GM18498 (cell line): ENCODE measurements at regions not wholly inside any gene's neighbourhood (a gene's known extent, or its start where the extent isn't known, plus 50 kb on each side); places are given as distances from the start of the nearest gene placed in this dataset.

Experiments used
- ATAC-seq: cut with Tn5 transposase; IDR thresholded peaks from one replicate; pipeline ENCODE4 v1.9.1; 2021; ENCODE audit warnings: mild to moderate bottlenecking, moderate library complexity; ENCODE audit not compliant: unreplicated experiment

DNA sequence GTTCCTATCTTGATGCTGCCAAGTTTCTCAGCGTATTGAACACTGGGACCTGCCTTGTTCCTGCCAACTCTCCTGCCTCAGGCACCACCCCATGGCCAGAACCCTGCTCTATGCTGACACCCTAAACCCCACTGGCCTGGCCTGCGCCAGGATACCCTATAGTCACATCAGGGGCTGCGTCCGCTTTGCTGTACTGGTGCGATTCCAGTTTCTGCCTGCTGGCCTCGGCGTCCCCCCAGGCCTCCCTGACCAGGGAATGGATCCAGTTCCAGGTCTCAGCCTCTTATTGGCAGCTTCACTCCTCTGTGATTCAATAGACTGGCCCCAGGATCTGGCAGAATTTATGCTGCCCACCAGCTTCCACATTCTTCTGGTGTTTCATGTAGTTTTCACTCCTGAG, 55.0 kb downstream of the GPR6 start:
- ATAC-seq: no peak

GRCh38 chr6:110033749-110034666, 55.9 kb downstream of the GPR6 start:
- no peak for ATAC-seq

GRCh38 chr6:110034667-110035036, 56.5 kb downstream of the GPR6 start:
- ATAC-seq: no peak

- ATAC-seq: no peak
Measured at GRCh38 chr6:110035321-110035720, 57.2 kb downstream of the GPR6 start.

GRCh38 chr6:110036408-110037302, 58.5 kb downstream of the GPR6 start:
- no peak for ATAC-seq

DNA sequence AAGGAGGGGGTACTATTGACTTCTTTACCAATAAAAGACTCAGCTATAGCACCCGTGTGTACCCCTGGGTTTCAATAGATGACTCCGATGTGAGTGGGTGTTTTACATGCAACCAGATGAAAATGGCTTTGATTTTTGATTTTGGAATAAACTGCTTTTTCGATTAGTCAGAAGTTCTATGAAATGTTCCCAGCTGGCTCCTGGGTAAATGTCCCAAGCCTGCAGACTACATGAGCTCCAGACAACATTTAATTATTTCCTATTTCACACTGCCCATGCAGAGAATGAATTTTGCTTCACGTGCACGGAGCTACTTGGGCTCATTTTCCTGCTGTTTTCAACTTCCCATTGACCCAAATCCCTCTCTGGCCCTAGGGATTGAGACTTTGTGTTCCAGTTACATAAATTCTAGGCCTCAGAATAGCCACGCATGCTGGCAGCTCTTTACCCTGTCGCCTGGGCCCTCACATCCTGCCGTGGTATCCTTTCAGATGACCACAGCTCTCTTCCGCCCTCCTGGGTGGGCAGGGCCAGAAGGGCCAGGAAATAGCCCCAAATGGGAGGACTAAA, 59.7 kb downstream of the GPR6 start:
- no peak for ATAC-seq

DNA sequence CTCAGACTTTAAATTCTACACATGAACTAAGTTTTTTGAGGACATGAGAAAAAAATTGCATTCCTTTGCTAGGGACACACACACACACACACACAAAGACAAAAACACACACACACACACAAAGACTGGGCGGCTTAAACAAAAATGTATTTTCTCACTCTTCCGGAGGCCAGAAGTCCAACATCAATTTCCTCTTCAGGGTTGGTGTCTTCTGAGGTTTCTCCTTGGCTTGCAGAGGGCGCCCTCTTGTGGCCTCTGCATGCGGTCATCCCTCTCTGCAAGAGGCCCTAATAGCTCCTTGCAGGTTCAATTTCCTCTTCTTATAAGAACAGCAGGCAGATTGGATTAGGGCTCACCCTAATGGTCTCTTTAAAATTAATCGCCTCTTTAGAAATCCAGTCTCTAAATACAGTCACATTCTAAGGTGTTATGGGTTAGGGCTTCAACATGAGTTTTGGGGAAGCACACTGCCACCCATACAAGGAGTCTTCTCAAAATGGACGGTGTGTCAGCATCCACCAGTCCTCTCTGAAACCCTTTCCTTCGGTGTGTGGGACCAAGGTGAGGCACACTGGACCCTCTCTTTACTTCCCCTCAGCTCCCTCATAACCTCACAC, 61.4 kb downstream of the GPR6 start:
- peak; percentile 80 for ATAC-seq

DNA sequence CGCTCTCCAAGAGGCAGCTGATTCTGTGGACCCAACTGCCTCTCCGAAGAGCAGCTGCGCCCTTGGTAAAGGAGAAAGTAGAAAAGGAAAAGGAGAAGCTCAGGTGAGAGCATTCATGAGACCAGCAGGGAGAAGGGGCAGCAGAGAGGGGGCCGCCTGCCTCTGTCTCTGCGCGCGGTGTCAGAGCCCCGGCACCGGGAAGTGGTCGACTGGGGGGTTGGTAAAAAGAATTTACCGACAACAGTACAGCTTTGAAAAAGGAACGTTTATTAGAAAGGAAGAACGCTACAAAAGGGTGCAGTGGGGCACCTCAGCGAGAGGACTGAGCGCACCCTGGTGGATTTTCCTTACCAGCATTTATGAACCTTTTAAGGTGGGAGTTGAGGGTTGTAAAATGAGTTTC, 61.9 kb downstream of the GPR6 start:
- ATAC-seq: peak; percentile 51

DNA sequence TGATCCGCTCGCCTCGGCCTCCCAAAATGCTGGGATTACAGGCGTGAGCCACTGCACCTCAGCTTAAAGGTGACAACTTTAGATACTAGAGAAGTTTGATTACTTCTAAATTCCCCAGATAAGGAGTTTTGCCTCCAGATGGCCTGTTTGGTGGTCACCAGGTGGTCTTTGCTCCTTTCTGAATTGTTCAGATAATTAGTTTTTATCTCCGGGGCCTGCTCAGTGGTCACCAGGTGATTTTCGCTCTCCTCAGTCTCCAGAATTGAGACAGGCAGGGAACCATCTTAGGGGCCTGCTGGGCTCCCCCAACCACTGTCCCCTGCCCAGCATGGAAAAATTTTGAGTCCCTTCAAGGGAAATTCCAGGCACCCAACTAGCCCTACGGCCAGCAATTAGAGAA, 62.6 kb downstream of the GPR6 start:
- ATAC-seq: no peak

- no peak for ATAC-seq
Measured at GRCh38 chr6:110041126-110041525, 63.0 kb downstream of the GPR6 start.

DNA sequence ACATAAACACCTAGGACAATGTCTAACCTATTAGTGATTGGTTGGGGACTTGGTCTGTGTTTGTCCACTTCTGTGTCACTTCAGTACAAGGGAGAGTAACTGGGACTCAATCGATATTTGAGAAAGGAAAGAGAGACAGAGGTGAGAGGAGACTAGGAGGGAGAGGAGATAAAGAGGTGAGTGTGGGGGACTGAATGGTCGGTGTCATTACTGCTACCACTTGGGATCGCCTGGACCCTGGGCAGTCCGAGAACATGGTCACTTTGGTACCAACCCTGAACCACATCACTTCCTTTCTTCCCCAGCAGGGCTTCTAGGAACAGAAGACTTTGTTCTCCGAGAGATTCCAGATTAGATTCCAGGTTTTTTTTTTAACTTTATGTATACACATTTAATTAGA, 63.7 kb downstream of the GPR6 start:
- no peak for ATAC-seq

GRCh38 chr6:110042670-110043296, 64.7 kb downstream of the GPR6 start:
- ATAC-seq: no peak

DNA sequence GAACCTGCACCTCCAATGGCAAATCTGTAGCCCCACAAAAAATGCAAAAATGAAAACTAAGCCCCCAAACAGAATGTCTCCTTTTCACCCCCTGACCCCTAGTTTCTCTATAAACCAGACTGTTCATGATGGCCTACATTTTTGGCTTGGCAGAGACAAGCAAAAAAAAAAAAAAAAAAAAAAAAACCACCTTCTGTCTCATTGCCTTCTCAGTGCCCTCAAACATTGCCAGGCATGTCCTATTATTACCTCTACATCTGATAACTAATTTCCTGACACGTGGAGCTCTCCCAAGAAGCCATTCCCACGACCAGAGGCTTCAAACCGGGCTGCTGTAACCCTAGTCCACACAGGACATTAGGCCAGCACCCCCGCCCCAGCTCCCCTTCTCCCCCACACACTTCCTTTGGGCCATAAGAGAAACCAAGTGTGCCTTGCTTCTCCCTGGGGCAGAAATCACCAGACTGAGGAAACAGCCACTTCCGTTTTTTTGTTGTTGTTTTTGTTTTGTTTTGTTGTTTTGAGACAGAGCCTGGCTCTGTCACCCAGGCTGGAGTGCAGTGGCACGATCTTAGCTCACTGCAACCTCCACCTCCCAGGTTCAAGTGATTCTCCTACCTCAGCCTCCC, 65.4 kb downstream of the GPR6 start:
- ATAC-seq: no peak

DNA sequence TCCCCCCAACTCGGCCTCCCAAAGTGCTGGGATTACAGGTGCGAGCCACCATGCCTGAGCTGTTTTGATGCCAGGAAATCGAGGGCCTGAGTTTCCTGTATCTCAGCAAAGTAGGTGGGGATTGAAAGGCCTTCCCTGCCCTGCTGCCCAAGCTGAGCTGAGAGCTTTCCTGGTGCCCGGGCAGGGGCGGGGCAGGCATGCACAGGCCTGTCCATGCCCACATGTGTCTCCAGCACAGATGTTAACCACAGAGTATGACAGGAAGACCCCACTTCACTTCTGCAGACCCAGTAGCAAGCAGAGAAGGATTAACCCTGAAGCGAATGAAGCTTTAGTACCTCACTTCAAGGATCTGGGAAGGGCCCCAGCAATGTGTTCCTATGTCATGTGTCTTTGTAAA, 66.0 kb downstream of the GPR6 start:
- ATAC-seq: no peak

DNA sequence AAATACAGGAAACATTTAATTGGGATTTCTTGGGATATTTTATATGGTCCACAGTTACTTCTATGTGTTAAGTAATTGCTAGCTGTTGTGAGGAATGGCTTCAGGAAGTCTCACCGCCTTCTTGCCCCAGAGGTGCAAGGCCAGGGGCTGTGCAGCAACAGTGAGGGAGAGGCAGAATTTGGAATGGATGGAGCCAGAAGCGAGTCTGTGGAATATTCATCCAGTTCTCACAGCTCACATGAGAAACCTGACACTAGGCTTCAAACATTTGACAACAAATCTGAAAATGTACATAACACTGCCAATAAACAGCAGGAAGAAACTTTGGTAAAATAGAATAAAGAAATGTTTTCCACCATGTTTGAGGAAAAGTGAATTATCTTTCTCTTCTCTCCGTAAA, 66.5 kb downstream of the GPR6 start:
- no peak for ATAC-seq

- ATAC-seq: no peak
Measured at GRCh38 chr6:110048221-110048875, 70.2 kb downstream of the GPR6 start.

DNA sequence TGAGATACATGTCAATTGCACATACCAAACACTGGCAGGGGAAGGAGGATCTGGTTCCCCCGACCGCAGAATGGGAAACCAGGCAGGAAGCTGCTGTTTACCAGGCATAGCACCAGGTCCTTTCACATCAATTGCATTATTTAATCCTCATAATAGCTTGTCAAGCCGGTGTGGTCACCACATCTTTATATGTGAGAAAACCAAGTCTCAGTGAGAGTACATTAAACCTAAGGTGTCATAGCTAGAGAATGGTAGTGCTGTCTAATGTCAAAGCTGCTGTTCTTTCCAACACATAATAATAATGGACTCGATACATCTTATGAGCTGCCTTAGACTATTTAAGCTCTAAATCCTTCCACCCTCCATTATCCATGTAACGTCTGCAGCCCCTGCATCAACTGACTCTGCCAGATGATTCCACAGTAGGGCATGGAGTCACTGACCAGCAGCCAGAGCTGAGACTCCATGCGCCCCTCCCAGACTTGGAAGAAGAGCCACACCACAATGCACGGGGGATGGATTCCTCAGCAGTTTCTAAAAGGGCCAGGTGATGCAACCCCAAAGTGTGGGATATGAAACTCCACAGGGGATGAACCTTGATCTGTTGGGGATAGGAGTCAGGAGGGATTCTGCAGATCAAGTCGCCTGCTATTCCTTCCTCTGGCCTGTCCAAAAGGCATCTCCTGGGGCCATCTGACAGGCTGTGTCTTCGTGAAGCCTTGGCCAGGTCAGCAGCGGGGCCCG, 71.8 kb downstream of the GPR6 start:
- ATAC-seq: no peak
